ENCODE measurements at regions not wholly inside any gene's neighbourhood (a gene's known extent, or its start where the extent isn't known, plus 50 kb on each side); places are given as distances from the start of the nearest gene placed in this dataset.

DNA sequence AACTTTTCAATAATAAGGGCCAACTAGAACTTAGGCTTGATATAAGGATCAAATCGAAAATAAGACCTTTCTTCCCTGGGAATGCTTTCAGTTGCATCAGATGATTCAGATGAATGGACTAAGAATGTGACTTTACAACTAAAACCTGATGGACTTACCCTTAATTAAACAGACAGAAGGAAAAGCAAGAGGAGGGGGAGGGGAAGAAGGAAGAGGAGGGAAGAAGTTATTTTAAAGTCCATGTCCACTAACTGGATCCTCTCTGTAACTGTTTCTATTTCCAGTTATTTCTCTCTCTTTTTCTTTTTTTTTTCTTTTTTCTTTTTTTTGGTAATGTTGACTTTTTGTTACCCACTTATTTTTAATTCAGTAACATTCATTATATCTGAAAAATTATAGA lies 486.0 kb downstream of the MAFB start:
- FAIRE-seq, result no peak

DNA sequence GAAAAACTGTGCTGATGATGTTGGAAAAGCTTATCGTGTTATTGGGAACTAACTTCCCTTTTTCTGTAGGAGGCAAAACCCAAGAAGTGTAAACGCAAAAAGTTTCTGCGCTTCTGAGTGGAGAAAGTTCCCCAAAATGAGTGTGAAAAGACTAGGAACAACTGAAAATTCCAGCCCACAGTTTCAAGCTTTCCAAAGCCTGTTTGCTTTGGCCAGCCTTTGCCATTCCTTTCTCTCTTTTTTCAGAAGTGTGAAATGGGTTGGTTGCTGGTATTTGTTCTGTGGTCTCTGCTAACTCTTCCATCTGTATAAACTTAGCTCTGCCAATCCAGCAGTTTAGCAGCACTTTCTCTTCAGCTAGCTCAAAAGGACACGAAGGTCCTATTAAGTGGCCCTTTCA lies 491.3 kb downstream of the MAFB start:
- no peak for FAIRE-seq

- no peak for FAIRE-seq
Observed at GRCh38 chr20:40196846-40197436, 492.1 kb downstream of the MAFB start.

- no peak for FAIRE-seq
Observed at GRCh38 chr20:40195742-40196141, 493.3 kb downstream of the MAFB start.

GRCh38 chr20:40192529-40192928 lies 496.5 kb downstream of the MAFB start:
- no peak for FAIRE-seq

- FAIRE-seq, result no peak
Observed at GRCh38 chr20:40192081-40192480, 497.0 kb downstream of the MAFB start.

DNA sequence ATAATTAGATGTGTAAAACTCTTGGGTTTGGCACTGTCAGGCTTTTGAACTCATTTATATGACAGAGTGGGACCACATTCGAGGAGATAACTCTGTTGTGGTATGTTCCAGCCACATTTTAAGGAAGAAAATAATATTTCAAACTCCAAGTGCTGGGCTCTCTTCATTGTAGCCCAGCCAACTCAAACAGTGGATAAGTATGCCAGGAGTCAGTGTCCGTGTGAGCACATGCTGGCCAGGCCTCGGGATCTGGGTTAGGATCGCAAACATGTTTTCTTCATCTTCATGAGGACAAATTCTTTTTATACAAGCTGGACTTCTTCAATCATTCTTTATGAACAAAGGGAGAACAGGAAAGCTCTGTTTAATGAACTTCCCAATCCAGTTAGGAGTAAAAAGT lies 497.5 kb downstream of the MAFB start:
- no peak for FAIRE-seq

GRCh38 chr20:40189621-40190020 lies 499.4 kb downstream of the MAFB start:
- no peak for FAIRE-seq

GRCh38 chr20:40188319-40188718 lies 500.7 kb downstream of the MAFB start:
- FAIRE-seq, result no peak

DNA sequence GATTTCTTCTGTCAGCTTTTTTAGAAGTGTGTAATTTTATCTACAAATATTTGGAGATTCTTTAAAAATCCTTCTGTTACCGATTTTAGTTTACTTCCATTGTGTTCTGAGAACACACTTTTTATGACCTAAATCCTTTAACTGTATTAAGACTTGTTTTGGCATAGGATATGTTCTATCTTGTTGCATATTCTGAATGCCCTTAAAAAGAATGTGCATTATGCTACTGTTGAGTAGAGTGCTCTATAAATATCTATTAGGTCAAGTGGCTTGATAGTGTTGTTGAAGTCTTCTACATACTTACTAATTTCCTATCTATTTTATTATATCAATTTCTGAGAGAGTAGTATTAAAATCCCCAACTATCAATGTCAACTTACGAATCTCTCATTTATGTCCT lies 502.2 kb downstream of the MAFB start:
- FAIRE-seq, result no peak

DNA sequence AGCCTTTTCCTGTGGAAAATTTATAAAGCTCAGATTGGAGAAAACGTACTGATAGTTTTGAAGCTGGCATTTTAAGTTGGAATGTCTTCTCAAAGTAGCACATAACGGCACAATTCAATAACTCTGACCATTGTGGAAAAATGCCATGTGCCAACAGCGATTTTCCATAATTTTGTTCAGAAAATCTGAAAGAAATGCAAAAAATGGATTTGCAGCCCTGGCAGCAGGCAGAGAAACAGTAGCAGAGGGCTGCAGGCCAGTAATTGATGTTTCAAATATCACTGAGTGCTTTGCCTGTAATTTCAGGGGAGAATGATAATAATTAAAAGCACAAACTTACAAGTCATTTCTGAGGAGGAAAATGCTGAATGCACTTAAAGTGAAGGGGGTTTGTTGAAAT lies 507.4 kb downstream of the MAFB start:
- FAIRE-seq, result no peak

GRCh38 chr20:40176098-40176841 lies 512.8 kb downstream of the MAFB start:
- FAIRE-seq, result no peak

GRCh38 chr20:40175296-40175695 lies 513.7 kb downstream of the MAFB start:
- no peak for FAIRE-seq

DNA sequence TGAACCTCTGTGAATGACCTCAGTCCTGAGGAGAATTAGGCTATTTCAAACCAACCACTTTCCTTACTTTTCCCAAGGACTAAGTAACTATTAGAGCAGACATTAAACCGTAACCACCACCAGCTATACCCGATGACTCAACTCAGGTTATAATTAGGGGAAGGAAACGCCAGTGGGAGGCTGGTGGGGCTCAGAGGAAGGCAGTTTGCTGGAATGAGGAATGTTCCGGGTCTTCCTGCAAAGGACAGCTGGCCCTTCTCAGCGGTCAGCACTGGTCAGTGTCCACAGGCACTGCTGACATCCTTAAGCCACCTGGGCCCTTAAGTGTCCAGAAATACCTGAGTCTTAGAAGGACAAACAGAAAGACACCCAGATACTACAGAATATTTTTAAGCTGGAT lies 515.2 kb downstream of the MAFB start:
- FAIRE-seq, result no peak

DNA sequence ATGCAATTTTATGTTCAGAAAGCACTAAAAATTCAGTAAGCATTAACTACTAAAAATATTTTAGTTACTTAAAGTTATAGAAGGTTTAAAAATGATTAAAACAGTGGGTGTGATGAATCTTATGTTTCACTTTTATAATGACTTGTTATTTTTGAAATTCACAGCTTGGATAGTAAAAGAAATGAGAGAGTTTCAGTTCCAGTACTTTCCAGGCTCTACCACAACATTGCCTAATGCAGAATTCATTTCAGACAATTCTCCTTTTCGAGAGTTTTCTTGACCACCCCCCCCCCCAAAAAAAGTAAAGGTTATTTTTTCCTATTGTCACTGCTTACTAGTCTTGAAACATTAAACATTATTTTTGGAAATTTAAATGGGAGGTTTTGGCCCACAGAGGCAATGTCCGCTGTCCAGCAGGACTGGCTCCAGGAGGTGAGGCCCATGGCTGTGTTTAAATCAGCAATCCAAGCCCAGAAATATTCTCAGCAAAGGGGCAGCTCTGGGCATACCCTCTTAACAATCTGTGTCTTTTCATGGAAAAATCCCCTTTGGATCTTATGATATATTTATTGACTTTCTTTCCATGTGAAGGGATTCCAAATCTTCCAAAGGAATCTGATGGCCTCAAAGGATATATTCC lies 519.9 kb downstream of the MAFB start:
- FAIRE-seq, result no peak

GRCh38 chr20:40161391-40161790 lies 527.6 kb downstream of the MAFB start:
- FAIRE-seq, result no peak

- no peak for FAIRE-seq
Observed at GRCh38 chr20:40160097-40160550, 528.9 kb downstream of the MAFB start.

DNA sequence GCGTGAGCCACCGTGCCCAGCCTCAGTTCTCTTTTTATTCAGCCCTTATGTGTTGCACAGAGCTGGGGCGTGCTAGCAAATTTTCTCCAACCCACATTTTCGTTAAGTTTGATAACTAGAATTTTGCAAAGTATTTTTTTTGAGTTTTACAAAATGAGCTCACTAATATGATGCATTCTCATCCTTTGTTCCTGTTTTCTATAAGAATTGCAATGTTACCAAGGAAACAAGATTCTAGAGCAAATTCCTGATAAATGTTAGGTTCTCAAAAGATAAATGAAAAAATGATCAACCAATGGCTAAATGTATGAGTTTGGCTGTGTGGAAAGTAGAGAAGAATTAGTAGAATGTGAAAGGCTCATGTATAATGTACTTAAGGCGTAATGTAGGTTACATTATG lies 529.8 kb downstream of the MAFB start:
- no peak for FAIRE-seq

DNA sequence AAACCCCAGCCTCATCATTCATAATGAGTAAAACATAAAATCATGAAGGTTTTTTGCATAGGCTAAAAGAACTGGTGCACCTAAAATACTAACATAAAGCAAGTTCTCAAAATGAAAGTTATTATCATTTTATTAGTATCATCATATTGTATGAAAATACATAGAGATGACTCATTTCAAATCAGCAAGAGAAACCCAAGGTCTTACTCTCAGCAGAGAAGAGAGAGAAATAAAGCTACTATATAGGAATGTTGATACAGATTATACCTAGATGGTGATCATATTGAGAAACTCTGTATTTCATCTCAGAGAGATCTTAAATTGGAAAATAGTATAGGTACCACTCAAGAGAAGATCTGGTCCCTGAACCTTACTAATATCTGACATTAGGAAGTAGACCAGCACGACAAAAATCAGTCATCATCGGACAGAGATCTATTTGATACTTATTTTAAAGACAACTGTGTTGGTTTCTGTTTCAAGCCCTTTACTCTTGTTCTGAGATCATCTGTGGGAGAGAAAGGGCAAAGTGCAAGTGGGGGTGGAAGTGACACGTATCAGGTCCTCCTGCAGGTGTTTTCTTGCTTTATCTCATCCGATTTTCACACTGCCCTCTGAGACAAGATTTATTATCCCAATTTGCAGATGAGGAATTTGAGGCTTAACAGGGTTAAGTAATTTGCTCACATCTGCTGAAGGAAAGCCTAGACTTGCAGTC lies 532.3 kb downstream of the MAFB start:
- FAIRE-seq, result no peak

- no peak for FAIRE-seq
Observed at GRCh38 chr20:40154514-40154913, 534.5 kb downstream of the MAFB start.

DNA sequence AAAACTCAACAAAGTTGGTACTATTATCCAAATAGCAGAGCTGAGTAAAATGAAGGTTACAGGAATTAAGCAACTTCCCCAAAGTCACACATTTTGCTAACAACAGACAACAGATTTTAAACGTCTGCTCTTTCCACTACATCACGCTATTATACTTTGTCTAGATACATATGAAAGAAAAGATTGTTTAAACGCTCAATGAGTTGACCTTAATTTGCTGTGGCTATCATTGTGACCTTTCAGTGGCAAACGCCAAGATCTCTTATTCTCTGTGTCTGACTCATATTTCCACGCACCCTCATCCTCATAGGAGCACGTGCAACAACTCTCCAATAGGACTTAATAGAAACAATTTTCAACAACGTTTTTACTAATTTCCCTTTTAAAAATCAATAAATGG lies 540.1 kb downstream of the MAFB start:
- FAIRE-seq, result no peak

DNA sequence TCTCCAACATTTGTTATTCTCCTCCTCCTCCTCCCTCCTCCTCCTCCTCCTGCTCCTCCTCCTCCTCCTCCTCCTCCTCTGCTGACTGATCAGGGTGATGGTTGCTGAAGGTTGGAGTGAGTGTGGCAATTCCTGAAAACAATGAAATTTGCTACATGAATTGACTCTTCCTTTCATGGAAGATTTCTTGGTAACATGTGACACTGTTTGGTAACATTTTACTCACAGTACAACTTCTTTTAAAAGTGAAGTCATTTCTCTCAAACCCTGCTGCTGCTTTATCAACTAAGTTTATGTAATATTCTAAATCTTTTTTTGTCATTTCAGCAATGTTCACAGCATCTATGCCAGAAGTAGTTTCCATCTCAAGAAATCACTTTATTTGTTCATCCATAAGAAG lies 543.0 kb downstream of the MAFB start:
- no peak for FAIRE-seq

DNA sequence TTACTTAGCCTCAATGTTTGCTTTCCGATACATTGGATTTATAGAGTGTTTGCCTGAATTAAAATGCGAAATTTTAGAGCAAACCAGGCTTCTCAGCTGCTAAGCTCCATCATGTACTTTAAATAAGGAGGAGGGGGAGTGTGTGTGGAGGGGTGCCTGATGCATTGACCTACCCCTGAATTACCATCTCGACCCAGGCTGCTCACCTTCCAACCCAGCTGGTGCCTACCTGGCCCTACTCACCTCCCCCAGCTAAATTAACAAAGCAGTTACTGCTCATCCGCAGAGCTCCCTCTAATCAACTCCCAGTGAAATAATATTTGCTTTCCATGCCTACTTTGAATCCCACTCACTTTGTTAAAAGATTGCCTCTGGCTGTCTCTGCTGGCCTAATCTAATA lies 544.5 kb downstream of the MAFB start:
- no peak for FAIRE-seq

GRCh38 chr20:40134176-40134575 lies 554.9 kb downstream of the MAFB start:
- no peak for FAIRE-seq
